Left renal cortex interstitium (tissue), 4 donors: ENCODE measurements at regions not wholly inside any gene's neighbourhood (a gene's known extent, or its start where the extent isn't known, plus 50 kb on each side); places are given as distances from the start of the nearest gene placed in this dataset.

Experiments
- DNase-seq, 4 donors: peaks; one replicate each; pipeline ENCODE4 v3.0.0-alpha.2; 2013; ENCODE audit warnings: low read depth in 4 of 4, low spot score in 2 of 4, missing footprints in 1 of 4

- DNase-seq, result no peak
Measured at GRCh38 chr15:67980171-67980570, 73.9 kb upstream of the PIAS1 start.

- DNase-seq, result no peak
Measured at GRCh38 chr15:67980773-67981685, 73.1 kb upstream of the PIAS1 start.

GRCh38 chr15:67981848-67982247 lies 72.3 kb upstream of the PIAS1 start:
- DNase-seq, result no peak

DNA sequence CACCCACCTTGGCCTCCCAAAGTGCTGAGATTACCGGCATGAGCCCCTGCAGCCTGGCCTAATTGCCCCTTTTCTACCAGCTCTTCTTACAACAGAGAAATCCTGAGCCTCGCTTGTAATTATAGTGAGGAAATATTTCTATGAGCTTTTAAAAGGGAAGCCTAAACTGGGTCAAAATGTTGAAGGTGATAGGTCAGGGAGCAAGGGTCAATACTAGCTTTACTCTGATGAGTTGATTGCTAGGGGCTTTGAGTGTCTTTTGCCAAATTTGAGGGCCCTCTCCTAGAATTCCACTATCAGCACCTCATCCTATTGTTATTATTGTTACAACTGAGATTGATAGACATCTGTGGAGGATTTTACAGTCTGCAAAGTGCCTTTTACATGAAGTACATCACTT lies 62.4 kb upstream of the PIAS1 start:
- no peak for DNase-seq

DNA sequence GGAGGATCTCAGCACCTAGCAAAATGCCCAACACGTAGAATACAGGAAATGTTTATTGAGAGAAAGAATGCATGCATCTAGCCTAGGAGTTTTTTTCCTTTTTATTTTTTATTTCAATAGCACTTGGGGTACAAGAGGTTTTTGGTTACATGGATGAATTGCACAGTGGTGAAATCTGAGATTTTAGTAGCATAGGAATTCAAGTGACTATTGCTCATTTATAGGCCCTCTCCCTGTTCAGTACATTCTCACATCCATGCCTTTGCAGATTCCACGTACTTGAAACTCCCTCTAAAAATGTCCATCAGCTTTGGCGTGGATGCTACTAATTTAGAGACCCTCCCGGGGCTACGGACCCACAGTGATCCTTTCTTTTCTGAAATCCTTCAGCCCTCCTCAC lies 61.7 kb upstream of the PIAS1 start:
- no peak for DNase-seq

DNA sequence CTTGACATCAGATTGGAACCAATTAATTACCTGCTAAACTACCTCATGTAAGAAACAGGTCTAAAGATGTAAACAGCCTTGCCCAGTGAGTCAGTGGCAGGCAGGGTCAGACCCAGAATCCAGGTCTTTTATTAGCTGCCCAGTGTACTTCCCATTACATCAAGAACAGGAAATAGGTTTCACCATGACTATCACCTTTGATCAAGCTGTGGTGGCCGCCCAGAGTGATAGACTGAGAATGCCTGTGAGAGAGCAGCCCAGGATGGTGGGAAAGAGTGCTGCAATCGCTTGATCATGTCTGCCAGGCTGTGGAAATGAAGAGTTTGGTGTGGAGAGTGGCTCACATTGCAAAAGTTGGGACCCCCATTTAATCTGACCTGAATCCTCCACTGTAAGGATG lies 61.3 kb upstream of the PIAS1 start:
- no peak for DNase-seq

DNA sequence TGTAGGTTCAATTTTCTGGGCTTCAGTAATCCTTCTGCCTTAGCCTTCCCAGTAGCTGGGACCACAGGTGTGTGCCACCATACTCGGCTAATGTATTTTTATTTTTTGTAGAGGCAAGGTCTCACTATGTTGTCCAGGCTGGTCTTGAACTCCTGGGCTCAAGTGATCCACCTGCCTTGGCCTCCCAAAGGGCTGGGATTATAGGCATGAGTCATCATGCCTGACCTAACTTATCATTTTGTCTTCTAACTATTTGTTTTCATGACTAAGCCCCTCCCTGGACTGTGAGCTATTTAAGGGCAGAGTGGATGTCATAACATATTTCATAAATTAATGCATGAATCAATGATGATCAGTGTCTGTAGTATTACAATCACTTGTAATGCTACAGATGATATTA lies 56.1 kb upstream of the PIAS1 start:
- DNase-seq, result no peak

DNA sequence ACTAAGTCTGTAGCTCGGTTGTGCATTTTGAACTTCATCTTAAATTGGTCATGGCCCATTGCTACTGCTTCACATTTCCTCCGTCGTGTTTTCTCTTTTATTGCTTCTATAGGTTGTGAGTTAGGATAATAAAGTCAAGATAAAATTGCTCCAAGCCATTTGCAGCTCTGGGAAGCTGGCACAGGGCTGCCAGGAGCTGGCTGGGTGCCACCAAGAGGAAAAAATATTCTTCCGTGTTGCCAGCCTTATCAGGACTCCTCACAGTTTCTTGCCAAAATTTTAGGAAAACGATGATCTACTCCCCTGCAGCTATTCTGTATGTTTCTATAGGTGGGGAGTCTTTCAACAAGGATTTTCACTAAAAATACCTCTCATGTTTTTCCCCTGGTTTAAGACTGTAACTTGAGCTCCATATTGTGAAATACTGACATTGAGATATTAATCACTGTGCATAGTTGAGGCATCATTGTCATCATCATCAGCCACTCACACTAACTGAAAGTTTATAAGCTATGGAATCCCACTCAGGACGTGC lies 55.4 kb upstream of the PIAS1 start:
- no peak for DNase-seq

GRCh38 chr15:67999320-68000100 lies 54.6 kb upstream of the PIAS1 start:
- DNase-seq, result no peak

GRCh38 chr15:68000754-68001153 lies 53.4 kb upstream of the PIAS1 start:
- no peak for DNase-seq

GRCh38 chr15:68001811-68002210 lies 52.3 kb upstream of the PIAS1 start:
- DNase-seq, result no peak

DNA sequence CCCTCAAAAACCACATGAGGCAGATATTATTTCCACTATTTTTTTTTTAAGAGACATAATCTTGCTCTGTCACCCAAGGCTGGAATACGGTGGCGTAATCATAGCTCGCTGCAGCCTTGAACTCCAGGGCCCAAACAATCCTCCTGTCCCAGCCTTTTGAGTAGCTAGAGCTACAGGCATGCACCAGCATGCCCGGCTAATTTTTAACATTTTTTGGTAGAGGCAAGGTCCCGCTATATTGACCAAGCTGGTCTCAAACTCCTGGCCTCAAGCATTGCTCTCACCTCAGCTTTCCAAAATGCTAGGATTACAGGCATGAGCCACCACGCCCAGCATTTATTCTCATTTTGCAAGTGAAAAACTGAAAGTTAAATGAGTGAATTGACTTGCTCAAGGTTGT lies 50.8 kb upstream of the PIAS1 start:
- DNase-seq, result no peak
